B cell (primary cell): ENCODE measurements at regions not wholly inside any gene's neighbourhood (a gene's known extent, or its start where the extent isn't known, plus 50 kb on each side); places are given as distances from the start of the nearest gene placed in this dataset.

ENCODE experiments used
- ATAC-seq: fragments of 200-7000 bp; cut with Tn5 transposase; one replicate; pipeline ENCODE4 v1.10.0; 2021; ENCODE audit warnings: low read depth, mild to moderate bottlenecking, moderate number of reproducible peaks, moderate library complexity
- CTCF ChIA-PET: fragments of 350-600 bp; sonication (Branson Sonifier 250); formaldehyde crosslinking; loops from one replicate; lab custom pipeline; 2021; ENCODE audit warnings: antibody characterized with exemption, inconsistent platforms; lab: Charles Lee
- POLR2A ChIA-PET: fragments of 350-600 bp; sonication (Branson Sonifier 250); formaldehyde crosslinking; loops from one replicate; lab custom pipeline; 2021; ENCODE audit warnings: antibody characterized with exemption; lab: Charles Lee
- DNase-seq: peaks from one replicate; pipeline ENCODE4 v3.0.0; 2013
- H2AFZ ChIP-seq: 2 replicates; pipeline ENCODE4 v1.6.1; 2012; ENCODE audit warnings: mild to moderate bottlenecking, low read depth, low read length; ENCODE audit not compliant: insufficient read depth, poor library complexity, severe bottlenecking
- H3K27ac ChIP-seq, 2 donors: 1 replicate in 1 of 2; 2 replicates in 1 of 2; pipeline ENCODE4 v1.5.1; 2012 to 2013; ENCODE audit warnings: low read length in 2 of 2, mild to moderate bottlenecking in 2 of 2, moderate library complexity in 1 of 2
- H3K27me3 ChIP-seq, 4 experiments: fragments of 200-600 bp in 1 of 4; sonication (generic) in 1 of 4; replicated peaks in 1 of 4; 1 replicate in 2 of 4; 2 replicates in 2 of 4; pipeline versions ENCODE4 v1.6.1 to v1.7.0; 2013 to 2016; ENCODE audit warnings: low read length in 3 of 4, mild to moderate bottlenecking in 2 of 4, mixed read lengths in 1 of 4, moderate library complexity in 1 of 4; ENCODE audit not compliant: insufficient read depth in 4 of 4, control insufficient read depth in 3 of 4; ENCODE audit errors: control extremely low read depth in 1 of 4
- H3K36me3 ChIP-seq, 2 experiments: replicated peaks in 1 of 2; 1 replicate in 1 of 2; 2 replicates in 1 of 2; pipeline versions ENCODE4 v1.6.1 to v1.7.1; 2013; ENCODE audit warnings: low read length in 1 of 2; ENCODE audit not compliant: insufficient read depth in 2 of 2, control insufficient read depth in 1 of 2; ENCODE audit errors: control extremely low read depth in 1 of 2, extremely low read depth in 1 of 2
- H3K4me1 ChIP-seq, 2 donors: fragments of 200-600 bp in 1 of 2; sonication (generic) in 1 of 2; 1 replicate in 1 of 2; 2 replicates in 1 of 2; pipeline versions ENCODE4 v1.5.1 to v1.6.1; 2013 to 2017; ENCODE audit warnings: low read length in 2 of 2; ENCODE audit not compliant: control insufficient read depth in 2 of 2, insufficient read depth in 2 of 2
- H3K4me2 ChIP-seq: replicated peaks from 2 replicates; pipeline ENCODE3; 2012; ENCODE audit warnings: mild to moderate bottlenecking, low read depth, low read length; ENCODE audit not compliant: poor library complexity, severe bottlenecking
- H3K4me3 ChIP-seq, 5 experiments: fragments of 200-600 bp in 1 of 5; sonication (generic) in 1 of 5; 1 replicate in 3 of 5; 2 replicates in 2 of 5; pipeline versions ENCODE4 v1.5.1 to v1.7.0; 2011 to 2016; ENCODE audit warnings: low read length in 4 of 5, mild to moderate bottlenecking in 4 of 5, low read depth in 2 of 5, control low read depth in 1 of 5, moderate library complexity in 1 of 5; ENCODE audit not compliant: insufficient read depth in 1 of 5; ENCODE audit errors: control extremely low read depth in 1 of 5, extremely low read depth in 1 of 5
- H3K79me2 ChIP-seq: fragments of 200-600 bp; sonication (generic); one replicate; pipeline ENCODE4 v1.6.0; 2016; ENCODE audit warnings: low read length; ENCODE audit not compliant: control insufficient read depth, insufficient read depth
- H3K9ac ChIP-seq: fragments of 200-600 bp; sonication (generic); 2 replicates; pipeline ENCODE4 v1.6.1; 2017; ENCODE audit warnings: mild to moderate bottlenecking, low read length, moderate library complexity
- H3K9me3 ChIP-seq, 3 donors: one replicate each; pipeline versions ENCODE4 v1.6.1 to v1.7.1; 2013; ENCODE audit warnings: low read length in 2 of 3; ENCODE audit not compliant: control insufficient read depth in 2 of 3, insufficient read depth in 1 of 3; ENCODE audit errors: control extremely low read depth in 1 of 3
- H4K20me1 ChIP-seq: 2 replicates; pipeline ENCODE4 v1.6.0; 2012; ENCODE audit warnings: mild to moderate bottlenecking, low read length; ENCODE audit not compliant: insufficient read depth, control insufficient read depth, poor library complexity, severe bottlenecking
- H3K27ac Mint-ChIP-seq: one replicate; pipeline ENCODE4 v1.8.0; 2021; ENCODE audit warnings: mixed read lengths
- H3K27me3 Mint-ChIP-seq: one replicate; pipeline ENCODE4 v1.8.0; 2021; ENCODE audit warnings: mixed read lengths
- H3K4me1 Mint-ChIP-seq: one replicate; pipeline ENCODE4 v1.8.0; 2021; ENCODE audit warnings: mixed read lengths
- H3K4me3 Mint-ChIP-seq: one replicate; pipeline ENCODE4 v1.8.0; 2021; ENCODE audit warnings: mixed read lengths
- H3K9me3 Mint-ChIP-seq: one replicate; pipeline ENCODE4 v1.8.0; 2022; ENCODE audit warnings: mixed read lengths; ENCODE audit not compliant: insufficient read depth
- EZH2 ChIP-seq: IDR thresholded peaks from 2 replicates; pipeline ENCODE4 v1.6.1; 2012; ENCODE audit warnings: borderline replicate concordance, low read depth, mild to moderate bottlenecking, moderate library complexity, low read length; ENCODE audit not compliant: insufficient read depth, poor library complexity, severe bottlenecking
- WGBS: methylation state at CpG from one replicate; pipeline ENCODE4 v1.1.5; 2013; ENCODE audit warnings: missing lambda C conversion rate; ENCODE audit not compliant: insufficient coverage; 5-methylcytosine and 5-hydroxymethylcytosine counted together
- intact Hi-C: fragments of 100-400 bp; cut with micrococcal nuclease; formaldehyde crosslinking; loops from one replicate; pipeline ENCODE4 v1.10.0; 2022
- TF ChIP-seq, protein P1 (sequence below): fragments of 200-600 bp; IDR thresholded peaks from one replicate; pipeline ENCODE4 v1.8.0; 2022; ENCODE audit warnings: antibody characterized with exemption, mild to moderate bottlenecking

DNA sequence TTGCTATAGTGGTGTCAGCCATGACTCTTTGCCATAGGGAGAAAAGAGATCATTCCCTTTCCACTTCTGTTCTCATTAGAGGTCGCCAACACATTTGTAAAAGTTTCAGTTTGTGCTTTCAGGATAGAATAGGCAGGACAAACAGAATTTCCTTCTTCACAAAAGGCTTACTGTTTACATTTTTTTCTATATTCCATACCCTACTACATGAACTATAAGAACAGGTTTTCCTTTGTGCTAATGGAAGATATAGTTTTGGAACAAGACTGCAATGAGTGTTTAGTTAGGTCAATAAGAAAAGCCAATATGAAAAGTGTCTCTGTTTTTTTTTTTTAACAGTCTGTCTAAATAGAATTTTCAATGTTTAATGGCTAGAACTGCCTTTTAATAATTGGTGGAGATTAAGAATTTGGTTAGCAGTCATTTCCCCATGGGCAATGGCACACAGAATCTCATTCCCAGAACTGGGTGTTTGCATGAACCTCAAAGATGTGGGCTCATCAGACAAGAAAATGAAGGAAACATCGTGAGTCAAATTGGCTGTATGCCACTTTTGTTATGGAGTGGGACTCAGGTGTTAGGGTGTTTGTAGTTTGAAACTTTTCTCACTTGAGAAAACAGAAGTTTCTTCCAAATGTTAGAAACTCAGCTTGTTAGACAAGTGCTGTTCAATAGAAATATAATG, 75.2 kb upstream of the PRLR start:
- Histone ChIP-seq H3K79me2 (no peaks in the 10 kb centered on the region), H3K27ac (no peak overlapping the region), H3K9me3 (no peaks in the 10 kb centered on the region), H3K27me3 (no peaks in the 10 kb centered on the region), H3K4me1 (no peaks in the 10 kb centered on the region), H4K20me1 (no peaks in the 10 kb centered on the region), H3K36me3 (no peaks in the 10 kb centered on the region), H3K4me3 (no peak overlapping the region), H3K4me2 (no peak overlapping the region), H2AFZ (no peak overlapping the region), H3K9ac (no peak overlapping the region)
- TF ChIP-seq, protein P1, sequence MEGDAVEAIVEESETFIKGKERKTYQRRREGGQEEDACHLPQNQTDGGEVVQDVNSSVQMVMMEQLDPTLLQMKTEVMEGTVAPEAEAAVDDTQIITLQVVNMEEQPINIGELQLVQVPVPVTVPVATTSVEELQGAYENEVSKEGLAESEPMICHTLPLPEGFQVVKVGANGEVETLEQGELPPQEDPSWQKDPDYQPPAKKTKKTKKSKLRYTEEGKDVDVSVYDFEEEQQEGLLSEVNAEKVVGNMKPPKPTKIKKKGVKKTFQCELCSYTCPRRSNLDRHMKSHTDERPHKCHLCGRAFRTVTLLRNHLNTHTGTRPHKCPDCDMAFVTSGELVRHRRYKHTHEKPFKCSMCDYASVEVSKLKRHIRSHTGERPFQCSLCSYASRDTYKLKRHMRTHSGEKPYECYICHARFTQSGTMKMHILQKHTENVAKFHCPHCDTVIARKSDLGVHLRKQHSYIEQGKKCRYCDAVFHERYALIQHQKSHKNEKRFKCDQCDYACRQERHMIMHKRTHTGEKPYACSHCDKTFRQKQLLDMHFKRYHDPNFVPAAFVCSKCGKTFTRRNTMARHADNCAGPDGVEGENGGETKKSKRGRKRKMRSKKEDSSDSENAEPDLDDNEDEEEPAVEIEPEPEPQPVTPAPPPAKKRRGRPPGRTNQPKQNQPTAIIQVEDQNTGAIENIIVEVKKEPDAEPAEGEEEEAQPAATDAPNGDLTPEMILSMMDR: no peak
- TF ChIP-seq EZH2: no peak
- ATAC-seq: no peak
- intact Hi-C loops: no loop called here
- no peak overlapping the region for H3K27ac Mint-ChIP-seq
- H3K4me1 Mint-ChIP-seq: no peaks in the 10 kb centered on the region
- ChIA-PET POLR2A (no interaction called here), CTCF (no interaction called here)
- no peak overlapping the region for H3K4me3 Mint-ChIP-seq
- no peaks in the 10 kb centered on the region for H3K27me3 Mint-ChIP-seq
- peaks cover 2% of the 10 kb centered on the region for H3K9me3 Mint-ChIP-seq
- DNase-seq: no peak
- no CpG with 5 or more reads among the region's 2 CpGs for WGBS

DNA sequence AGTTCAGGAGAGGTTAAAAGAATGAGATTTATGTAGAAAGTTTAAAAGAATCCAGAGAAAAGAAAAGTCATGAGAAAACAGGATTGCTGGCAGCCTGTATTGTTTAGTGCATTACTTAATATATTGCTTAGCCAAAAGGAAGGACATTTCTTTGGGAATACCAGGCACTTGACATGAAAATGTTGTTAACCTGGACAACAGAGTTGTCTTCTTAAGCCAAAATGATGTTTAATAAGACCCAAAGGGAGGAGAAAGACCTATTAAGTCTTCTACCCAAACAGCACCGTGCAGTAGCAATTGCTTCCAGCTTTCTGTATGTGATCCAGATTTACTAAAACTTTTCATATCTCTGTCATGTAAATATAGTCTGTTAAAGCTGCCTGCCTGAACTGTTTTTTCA, 74.0 kb upstream of the PRLR start:
- no peaks in the 10 kb centered on the region for H3K4me1 ChIP-seq
- no peak overlapping the region for H3K9ac ChIP-seq
- Mint-ChIP-seq H3K9me3 (peaks cover 2% of the 10 kb centered on the region), H3K4me1 (no peaks in the 10 kb centered on the region), H3K27me3 (peaks cover 2% of the 10 kb centered on the region), H3K4me3 (no peak overlapping the region), H3K27ac (no peak overlapping the region)
- DNase-seq (no peak), ATAC-seq (no peak)
- ChIA-PET POLR2A (no interaction called here), CTCF (no interaction called here)
- no CpG with 5 or more reads among the region's 1 CpG for WGBS
- no peak overlapping the region for H3K4me3 ChIP-seq
- no peak overlapping the region for H3K4me2 ChIP-seq
- no peaks in the 10 kb centered on the region for H3K36me3 ChIP-seq
- no peaks in the 10 kb centered on the region for H3K9me3 ChIP-seq
- H3K79me2 ChIP-seq: no peaks in the 10 kb centered on the region
- no peaks in the 10 kb centered on the region for H4K20me1 ChIP-seq
- no peak overlapping the region for H3K27ac ChIP-seq
- no peaks in the 10 kb centered on the region for H3K27me3 ChIP-seq
- no peak overlapping the region for H2AFZ ChIP-seq
- intact Hi-C loops: no loop called here
- TF ChIP-seq, protein P1: no peak
- TF ChIP-seq EZH2: no peak
